Neural crest cell (in vitro differentiated cells): ENCODE measurements at regions not wholly inside any gene's neighbourhood (a gene's known extent, or its start where the extent isn't known, plus 50 kb on each side); places are given as distances from the start of the nearest gene placed in this dataset.

ENCODE experiments used
- DNase-seq: peaks from one replicate; pipeline ENCODE4 v3.0.0; 2021; ENCODE audit warnings: low read depth, mixed read lengths, low spot score
- H3K27ac Mint-ChIP-seq: one replicate; pipeline ENCODE4 v1.8.0; 2021; ENCODE audit warnings: mild to moderate bottlenecking, mixed read lengths; ENCODE audit not compliant: unreplicated experiment
- H3K27me3 Mint-ChIP-seq: 2 replicates; pipeline ENCODE4 v1.8.0; 2021; ENCODE audit warnings: low read depth, mild to moderate bottlenecking, mixed read lengths
- H3K36me3 Mint-ChIP-seq: 2 replicates; pipeline ENCODE4 v1.8.0; 2021; ENCODE audit warnings: low read depth, mild to moderate bottlenecking, mixed read lengths
- H3K4me1 Mint-ChIP-seq: 2 replicates; pipeline ENCODE4 v1.8.0; 2021; ENCODE audit warnings: mixed read lengths
- H3K4me3 Mint-ChIP-seq: one replicate; pipeline ENCODE4 v1.8.0; 2021; ENCODE audit warnings: mild to moderate bottlenecking, mixed read lengths
- H3K9me3 Mint-ChIP-seq: 2 replicates; pipeline ENCODE4 v1.8.0; 2021; ENCODE audit warnings: mixed read lengths
- TF ChIP-seq, protein P1 (sequence below): fragments of 200-600 bp; sonication (generic); conservative IDR thresholded peaks from 2 replicates; pipeline ENCODE4 v1.5.0; 2021; ENCODE audit warnings: antibody characterized with exemption, mild to moderate bottlenecking

- H3K9me3 Mint-ChIP-seq: no peaks in the 10 kb centered on the region
Observed at GRCh38 chr6:147128056-147128455, 76.2 kb upstream of the STXBP5 start.

GRCh38 chr6:147131532-147132128, 72.6 kb upstream of the STXBP5 start:
- H3K4me1 Mint-ChIP-seq: peaks cover 8% of the 10 kb centered on the region
- H3K27me3 Mint-ChIP-seq: no peaks in the 10 kb centered on the region
- TF ChIP-seq, protein P1, sequence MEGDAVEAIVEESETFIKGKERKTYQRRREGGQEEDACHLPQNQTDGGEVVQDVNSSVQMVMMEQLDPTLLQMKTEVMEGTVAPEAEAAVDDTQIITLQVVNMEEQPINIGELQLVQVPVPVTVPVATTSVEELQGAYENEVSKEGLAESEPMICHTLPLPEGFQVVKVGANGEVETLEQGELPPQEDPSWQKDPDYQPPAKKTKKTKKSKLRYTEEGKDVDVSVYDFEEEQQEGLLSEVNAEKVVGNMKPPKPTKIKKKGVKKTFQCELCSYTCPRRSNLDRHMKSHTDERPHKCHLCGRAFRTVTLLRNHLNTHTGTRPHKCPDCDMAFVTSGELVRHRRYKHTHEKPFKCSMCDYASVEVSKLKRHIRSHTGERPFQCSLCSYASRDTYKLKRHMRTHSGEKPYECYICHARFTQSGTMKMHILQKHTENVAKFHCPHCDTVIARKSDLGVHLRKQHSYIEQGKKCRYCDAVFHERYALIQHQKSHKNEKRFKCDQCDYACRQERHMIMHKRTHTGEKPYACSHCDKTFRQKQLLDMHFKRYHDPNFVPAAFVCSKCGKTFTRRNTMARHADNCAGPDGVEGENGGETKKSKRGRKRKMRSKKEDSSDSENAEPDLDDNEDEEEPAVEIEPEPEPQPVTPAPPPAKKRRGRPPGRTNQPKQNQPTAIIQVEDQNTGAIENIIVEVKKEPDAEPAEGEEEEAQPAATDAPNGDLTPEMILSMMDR: no peak
- H3K36me3 Mint-ChIP-seq: no peaks in the 10 kb centered on the region
- peak overlapping the region; percentile 69 for H3K27ac Mint-ChIP-seq
- no peaks in the 10 kb centered on the region for H3K9me3 Mint-ChIP-seq
- no peak overlapping the region for H3K4me3 Mint-ChIP-seq
- DNase-seq: no peak

More at GRCh38 chr6:147128056-147128455, 76.2 kb upstream of the STXBP5 start:
- H3K36me3 Mint-ChIP-seq: no peaks in the 10 kb centered on the region
- no peaks in the 10 kb centered on the region for H3K27me3 Mint-ChIP-seq
- TF ChIP-seq, protein P1: no peak
- DNase-seq: no peak
- peaks cover 8% of the 10 kb centered on the region for H3K4me1 Mint-ChIP-seq
- no peak overlapping the region for H3K27ac Mint-ChIP-seq
- H3K4me3 Mint-ChIP-seq: no peak overlapping the region

- no peaks in the 10 kb centered on the region for H3K9me3 Mint-ChIP-seq
- H3K36me3 Mint-ChIP-seq: no peaks in the 10 kb centered on the region
- H3K27me3 Mint-ChIP-seq: no peaks in the 10 kb centered on the region
- H3K4me3 Mint-ChIP-seq: no peak overlapping the region
- no peak for DNase-seq
- H3K27ac Mint-ChIP-seq: no peak overlapping the region
- TF ChIP-seq, protein P1: no peak
- H3K4me1 Mint-ChIP-seq: peaks cover 8% of the 10 kb centered on the region
Observed at GRCh38 chr6:147132889-147133288, 71.3 kb upstream of the STXBP5 start.

DNA sequence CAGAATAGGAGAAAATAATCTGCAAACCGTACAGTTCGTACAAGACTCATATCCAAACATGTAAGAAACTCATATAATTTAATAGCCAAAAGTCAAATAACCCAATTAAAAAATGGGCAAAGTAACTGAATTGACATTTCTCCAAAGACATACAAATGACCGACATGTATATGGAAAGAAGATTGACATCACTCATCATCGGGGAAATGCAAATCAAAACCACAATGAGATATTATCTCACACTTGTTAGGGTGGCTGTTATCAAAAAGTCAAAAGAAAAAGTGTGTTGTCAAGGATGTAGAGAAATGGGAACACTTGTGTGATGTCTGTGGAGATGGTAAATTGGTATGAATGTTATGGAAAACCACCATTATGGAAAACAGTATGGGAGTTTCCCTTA, 70.5 kb upstream of the STXBP5 start:
- Mint-ChIP-seq H3K36me3 (no peaks in the 10 kb centered on the region), H3K27ac (no peak overlapping the region), H3K9me3 (no peaks in the 10 kb centered on the region), H3K4me1 (peaks cover 8% of the 10 kb centered on the region), H3K4me3 (no peak overlapping the region), H3K27me3 (no peaks in the 10 kb centered on the region)
- DNase-seq: no peak
- TF ChIP-seq, protein P1: no peak

GRCh38 chr6:147135211-147135681, 69.0 kb upstream of the STXBP5 start:
- no peak overlapping the region for H3K4me3 Mint-ChIP-seq
- no peak for DNase-seq
- H3K4me1 Mint-ChIP-seq: peaks cover 8% of the 10 kb centered on the region
- no peaks in the 10 kb centered on the region for H3K9me3 Mint-ChIP-seq
- H3K27ac Mint-ChIP-seq: no peak overlapping the region
- no peaks in the 10 kb centered on the region for H3K36me3 Mint-ChIP-seq
- TF ChIP-seq, protein P1: no peak
- no peaks in the 10 kb centered on the region for H3K27me3 Mint-ChIP-seq
